ENCODE measurements at regions not wholly inside any gene's neighbourhood (a gene's known extent, or its start where the extent isn't known, plus 50 kb on each side); places are given as distances from the start of the nearest gene placed in this dataset.
"Not testable (repeated sequence)": the region's sequence is repeated elsewhere in the genome, so short reads cannot be mapped to it uniquely, and the experiment has no call there.

DNA sequence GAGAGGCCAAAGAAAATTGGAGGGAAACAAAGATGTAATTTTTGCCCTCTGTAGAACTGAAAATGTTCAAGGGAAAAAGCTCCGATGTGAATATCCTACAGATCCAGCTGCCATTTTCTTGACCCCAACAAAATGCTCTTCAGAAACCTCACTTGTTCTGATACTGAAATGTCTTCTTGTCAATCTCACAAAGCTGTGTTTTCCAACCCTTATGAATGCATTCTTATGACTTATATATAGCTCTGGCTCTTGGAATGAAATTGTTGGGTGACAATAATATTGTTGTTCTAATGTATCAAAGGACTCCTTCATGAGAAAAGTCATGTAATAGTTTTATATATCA is 157.1 kb upstream of the TGFBR2 start:
- DNase-seq, result no peak

GRCh38 chr3:30452446-30452845 is 154.0 kb upstream of the TGFBR2 start:
- no peak for DNase-seq

DNA sequence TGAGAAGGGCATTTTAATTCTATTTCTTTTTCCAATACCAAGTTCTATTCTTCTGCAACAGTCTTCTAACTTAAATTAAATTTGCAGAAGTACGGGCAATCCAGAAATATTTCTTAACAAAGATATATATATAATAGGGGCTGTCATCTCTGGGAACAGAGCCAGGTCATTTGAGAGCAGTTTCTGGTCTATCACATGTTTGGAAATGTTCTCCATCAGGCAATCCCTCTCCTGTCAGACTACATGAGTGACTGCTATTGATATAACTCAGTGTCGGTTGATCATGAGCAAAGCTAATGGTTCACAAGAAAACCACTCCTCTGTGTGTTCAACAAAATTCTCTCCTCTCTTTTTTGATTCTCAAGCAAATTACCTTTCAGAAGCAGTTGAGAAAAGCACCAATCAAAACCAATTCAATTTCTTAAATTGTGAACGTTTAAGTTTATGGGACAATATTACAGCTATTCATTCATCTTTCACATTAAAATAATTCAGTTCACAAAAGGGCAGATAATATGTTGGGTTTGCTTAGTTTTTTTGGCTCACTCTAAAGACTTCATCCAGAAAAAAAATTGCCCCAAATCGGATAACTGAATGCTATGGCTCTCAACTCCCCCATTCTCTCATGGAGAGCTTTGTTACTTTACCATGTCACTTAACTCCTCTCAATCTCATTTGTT is 152.9 kb upstream of the TGFBR2 start:
- DNase-seq, result peak; percentile 66

DNA sequence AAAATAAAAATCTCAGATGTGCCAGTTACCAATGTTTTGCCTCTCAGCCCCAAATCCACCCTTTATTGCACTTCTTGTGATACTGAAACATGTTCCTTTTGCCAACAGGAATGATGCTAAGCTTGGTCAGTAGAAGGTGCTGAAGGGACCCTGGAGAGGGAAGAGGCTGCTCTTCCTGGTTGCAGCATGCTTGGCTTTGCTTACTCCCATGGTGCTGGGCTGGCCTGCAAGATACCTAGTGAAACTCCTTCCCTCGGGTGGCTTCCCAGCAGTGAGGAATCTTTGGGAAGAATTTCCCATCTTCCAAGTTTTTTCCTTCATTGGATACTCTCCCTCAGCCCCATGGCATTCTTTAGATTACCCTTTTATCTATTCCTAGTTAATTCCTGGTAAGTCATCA is 151.8 kb upstream of the TGFBR2 start:
- no peak for DNase-seq

DNA sequence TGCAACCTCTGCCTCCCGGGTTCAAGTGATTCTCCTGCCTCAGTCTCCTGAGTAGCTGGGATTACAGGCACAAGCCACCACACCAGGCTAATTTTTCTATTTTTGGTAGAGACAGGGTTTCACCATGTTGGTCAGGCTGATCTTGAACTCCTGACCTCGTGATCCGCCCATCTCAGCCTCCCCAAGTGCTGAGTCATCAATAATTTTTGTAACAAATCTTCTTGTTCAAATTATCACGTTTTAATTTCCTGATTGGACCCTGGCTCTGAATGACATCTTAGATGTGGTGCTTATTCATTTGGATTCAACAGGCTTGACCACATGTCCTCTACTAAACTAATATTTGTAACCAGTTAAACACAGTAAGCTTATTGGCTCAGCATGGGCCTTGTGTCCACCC is 151.3 kb upstream of the TGFBR2 start:
- DNase-seq, result not testable (repeated sequence)

GRCh38 chr3:30455840-30456239 is 150.6 kb upstream of the TGFBR2 start:
- no peak for DNase-seq

DNA sequence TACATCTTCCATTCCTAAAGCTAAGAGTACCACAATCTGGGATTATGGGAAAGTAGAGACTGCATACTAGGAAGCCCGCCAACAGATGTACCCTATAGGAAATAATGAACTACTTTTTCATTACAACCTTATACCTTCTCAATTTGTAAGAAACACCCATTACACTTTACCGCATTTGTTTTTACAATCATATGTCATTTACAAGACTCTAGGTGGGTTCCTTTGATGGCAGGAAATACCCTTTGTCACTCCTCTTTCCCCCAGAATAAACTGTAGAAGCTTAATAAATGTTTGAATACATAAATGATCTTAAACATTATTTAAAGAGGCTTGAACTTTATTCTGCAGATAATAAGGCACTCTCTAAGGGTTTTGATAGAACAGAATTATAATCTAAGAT is 150.1 kb upstream of the TGFBR2 start:
- no peak for DNase-seq

DNA sequence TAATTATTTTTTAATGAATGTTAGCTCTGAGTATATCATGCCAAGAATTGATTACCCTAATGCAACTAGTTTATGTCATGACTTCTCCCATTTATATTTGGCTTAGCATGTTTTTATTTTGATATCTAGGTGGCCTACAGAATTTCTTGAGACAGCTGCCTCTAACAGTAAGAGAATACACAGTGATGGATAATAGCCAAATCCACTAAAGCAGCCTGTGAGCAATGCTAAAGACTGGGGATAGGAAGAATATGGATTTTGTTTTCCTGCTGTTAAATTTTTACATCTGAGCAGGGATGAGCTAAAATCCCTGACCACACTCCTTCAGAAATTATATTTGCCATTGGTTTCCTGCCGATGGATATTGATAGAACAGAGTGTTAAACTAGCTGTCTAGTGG is 149.3 kb upstream of the TGFBR2 start:
- no peak for DNase-seq

- DNase-seq, result peak; percentile 15
Observed at GRCh38 chr3:30457726-30458125, 148.7 kb upstream of the TGFBR2 start.

DNA sequence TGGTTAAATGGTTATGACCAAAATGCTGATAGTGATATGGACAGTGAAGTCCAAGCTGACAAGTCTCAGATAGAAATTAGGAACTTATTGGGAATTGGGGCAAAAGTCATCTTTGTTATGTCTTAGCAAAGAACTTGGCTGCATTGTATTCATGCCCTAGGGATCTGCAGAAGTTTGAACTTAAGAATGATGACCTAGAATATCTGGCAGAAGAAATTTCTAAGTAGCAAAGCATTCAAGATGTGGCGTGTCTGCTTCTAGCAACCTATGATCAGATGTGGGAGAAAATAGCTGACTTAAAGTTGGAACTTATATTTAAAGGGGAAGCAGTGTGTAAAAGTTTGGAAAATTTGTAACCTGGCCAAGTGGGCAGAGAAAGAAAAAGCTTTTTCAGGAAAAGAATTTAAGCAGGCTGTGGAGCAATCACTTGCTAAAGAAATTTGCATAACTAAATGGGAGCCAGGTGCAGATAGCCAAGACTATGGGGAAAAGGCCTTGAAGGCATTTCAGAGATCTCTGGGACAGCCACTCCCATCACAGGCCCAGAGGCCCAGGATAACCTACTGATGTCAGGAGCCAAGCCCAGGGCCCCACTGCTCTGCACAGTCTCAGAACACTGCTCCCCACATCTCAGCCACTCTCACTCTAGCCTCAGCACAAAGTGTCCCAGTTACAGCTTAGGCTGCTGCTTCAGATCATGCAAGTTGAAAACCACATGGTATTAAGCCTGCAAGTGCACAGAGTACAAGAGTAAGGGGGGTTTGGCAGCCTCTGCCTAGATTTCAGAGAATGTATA is 147.8 kb upstream of the TGFBR2 start:
- DNase-seq, result no peak

GRCh38 chr3:30461311-30461710 is 145.1 kb upstream of the TGFBR2 start:
- no peak for DNase-seq

- DNase-seq, result peak; percentile 12
Observed at GRCh38 chr3:30462721-30463470, 143.5 kb upstream of the TGFBR2 start.

DNA sequence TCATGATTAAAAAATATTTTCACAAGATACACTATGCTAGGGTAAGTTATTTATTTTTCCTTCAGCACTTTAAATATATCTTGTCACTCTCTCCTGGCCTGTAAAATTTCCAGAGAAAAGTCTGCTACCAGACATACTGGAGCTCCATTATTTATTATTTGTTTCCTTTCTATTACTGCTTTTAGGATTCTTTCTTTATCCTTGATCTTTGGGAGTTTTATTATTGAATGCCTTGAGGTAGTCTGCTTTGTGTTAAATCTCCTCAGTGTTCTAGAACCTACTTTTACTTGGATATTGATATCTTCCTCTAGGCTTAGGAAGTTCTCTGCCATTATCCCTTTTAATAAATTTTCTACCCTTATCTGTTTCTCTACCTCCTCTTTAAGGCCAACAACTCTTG is 142.0 kb upstream of the TGFBR2 start:
- no peak for DNase-seq

DNA sequence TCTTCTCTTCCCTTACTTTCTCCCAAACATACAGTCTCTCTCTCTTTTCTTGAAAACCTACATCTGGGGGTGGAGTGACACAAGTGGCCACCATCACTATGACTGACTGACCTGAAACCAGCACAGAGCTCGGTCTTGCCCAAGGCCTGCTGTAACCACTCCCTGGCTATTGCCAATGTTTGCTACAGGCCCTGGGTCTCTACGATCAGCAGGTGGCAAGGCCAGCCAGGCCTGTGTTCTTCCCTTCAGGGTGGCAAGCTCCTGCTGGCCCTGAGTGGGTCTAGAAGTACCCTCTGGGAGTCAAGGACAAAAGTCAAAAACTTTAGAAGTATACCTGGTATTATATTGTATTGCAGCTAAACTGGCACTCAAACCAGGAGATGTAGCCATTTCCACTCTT is 140.9 kb upstream of the TGFBR2 start:
- no peak for DNase-seq

GRCh38 chr3:30467596-30468238 is 138.7 kb upstream of the TGFBR2 start:
- peak; percentile 57 for DNase-seq

DNA sequence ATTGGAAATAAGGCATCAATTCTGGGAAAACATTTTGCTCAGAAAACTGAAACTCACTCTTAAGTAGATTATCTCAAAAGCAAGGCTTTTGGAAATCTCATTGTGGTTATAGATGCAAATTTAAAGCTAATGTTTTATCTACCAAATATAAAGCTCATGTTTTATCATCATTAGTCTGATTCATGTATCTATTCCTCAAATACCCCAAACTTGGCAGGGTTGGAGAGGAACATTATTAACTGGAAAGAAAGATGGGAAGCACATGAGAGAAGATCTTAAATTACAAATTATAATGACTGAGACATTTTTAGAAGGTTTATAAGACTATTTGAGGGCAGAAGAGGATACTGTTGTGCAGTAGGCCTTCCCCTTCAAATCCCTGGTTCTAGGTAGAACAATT is 137.3 kb upstream of the TGFBR2 start:
- DNase-seq, result peak; percentile 50

- DNase-seq, result peak; percentile 62
Observed at GRCh38 chr3:30470496-30470895, 135.9 kb upstream of the TGFBR2 start.

DNA sequence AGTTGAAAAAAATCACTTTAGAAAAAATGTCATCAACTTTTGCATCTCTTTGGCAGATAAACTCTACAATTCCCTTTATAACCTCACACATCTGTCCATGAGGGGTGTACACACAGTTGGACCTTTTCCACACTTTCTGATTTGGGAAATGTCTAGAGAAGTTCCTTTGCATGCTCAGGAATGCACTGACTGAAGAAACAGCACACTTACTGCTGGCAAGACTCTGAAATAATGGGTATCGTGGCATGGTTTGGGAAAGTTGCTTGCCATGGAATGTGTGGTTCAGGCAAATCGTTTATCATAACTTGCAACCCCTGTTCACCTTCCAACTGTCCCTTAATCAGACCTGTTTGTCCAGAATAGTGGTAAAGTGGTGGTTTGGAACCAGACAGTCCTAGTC is 135.3 kb upstream of the TGFBR2 start:
- peak; percentile 73 for DNase-seq

DNA sequence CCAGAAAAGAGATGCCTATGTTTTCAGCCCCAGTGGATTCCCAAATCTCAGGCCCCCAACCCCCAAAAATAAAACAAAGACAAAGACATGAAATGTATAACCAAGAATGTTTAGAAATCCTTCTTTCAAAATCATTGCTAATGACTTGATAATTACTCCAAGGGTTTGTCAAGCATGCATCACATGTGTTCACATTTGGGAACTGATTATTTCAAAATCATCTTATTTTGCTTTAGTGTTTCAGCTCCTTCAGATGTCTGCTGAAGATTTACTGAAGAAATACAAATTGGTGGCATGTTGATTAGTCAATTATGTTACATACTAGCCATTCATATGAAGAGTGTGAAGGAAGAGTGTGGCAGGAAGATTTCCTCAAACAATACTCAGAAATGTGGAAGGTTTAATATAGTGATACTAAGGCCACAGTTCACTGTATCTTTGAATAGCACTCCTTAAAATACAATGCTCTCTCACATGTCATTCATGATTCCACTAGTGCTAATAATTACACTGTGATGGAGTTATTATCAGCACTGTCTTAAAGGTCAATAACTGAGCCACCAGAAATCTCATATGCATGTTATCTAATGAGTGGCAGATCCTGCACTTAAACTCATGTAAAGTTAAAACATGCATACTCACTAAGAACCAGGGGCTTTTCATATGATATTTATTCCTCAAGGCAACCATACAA is 134.5 kb upstream of the TGFBR2 start:
- DNase-seq, result no peak

- peak; percentile 54 for DNase-seq
Observed at GRCh38 chr3:30473374-30474051, 132.9 kb upstream of the TGFBR2 start.

GRCh38 chr3:30474371-30474770 is 132.0 kb upstream of the TGFBR2 start:
- no peak for DNase-seq
